ENCODE measurements at regions not wholly inside any gene's neighbourhood (a gene's known extent, or its start where the extent isn't known, plus 50 kb on each side); places are given as distances from the start of the nearest gene placed in this dataset.

DNA sequence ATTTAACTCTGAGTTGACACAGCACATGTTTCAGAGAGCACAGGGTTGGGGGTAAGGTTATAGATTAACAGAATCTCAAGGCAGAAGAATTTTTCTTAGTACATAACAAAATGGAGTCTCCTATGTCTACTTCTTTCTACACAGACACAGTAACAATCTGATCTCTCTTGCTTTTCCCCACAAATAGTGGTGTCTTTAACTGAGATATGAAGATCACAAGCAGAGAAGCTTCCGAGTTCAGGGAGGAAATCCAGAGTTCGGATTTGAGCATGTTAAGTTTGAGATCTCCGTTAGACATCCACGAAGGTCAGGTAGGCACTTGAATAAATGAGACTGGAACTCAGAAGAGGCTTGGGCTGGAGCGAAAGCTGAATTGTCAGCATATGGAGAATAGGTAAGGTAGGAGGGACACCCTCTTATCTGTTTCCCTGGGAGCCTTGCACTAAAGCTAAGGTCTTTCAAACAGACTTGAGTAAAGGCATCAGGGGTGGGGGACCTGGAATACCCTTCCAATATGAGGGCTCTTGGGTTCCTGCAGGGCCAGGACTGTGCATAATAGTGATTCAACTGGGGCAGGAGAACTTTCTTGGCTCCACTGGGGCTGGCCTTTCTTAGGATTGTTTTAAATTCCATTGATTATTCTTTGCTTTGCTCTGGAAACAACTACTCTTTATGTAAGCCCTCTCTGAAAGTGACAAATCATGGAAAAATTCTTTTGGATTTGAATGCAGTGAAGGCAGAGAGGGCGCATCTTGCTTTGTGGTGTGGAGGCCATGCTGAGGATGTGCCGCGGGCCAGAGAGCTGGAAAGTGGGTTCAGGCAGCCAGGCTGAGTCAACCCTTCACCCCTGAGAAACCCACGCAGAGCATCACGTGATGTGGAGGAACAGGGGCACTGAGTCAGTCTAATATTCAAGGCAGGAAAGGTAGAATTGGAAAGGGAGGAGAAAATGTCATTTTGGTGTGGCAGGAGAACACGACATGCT is 62.7 kb upstream of the AMPD3 start:
- no peak for TF ChIP-seq EP300 (IDR thresholded peaks at IDR 0.05)
- TF ChIP-seq, protein P1, sequence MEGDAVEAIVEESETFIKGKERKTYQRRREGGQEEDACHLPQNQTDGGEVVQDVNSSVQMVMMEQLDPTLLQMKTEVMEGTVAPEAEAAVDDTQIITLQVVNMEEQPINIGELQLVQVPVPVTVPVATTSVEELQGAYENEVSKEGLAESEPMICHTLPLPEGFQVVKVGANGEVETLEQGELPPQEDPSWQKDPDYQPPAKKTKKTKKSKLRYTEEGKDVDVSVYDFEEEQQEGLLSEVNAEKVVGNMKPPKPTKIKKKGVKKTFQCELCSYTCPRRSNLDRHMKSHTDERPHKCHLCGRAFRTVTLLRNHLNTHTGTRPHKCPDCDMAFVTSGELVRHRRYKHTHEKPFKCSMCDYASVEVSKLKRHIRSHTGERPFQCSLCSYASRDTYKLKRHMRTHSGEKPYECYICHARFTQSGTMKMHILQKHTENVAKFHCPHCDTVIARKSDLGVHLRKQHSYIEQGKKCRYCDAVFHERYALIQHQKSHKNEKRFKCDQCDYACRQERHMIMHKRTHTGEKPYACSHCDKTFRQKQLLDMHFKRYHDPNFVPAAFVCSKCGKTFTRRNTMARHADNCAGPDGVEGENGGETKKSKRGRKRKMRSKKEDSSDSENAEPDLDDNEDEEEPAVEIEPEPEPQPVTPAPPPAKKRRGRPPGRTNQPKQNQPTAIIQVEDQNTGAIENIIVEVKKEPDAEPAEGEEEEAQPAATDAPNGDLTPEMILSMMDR (IDR thresholded peaks at IDR 0.05), result no peak

Data from suprapubic skin (tissue), 3 donors.